H1 (cell line): ENCODE measurements at regions not wholly inside any gene's neighbourhood (a gene's known extent, or its start where the extent isn't known, plus 50 kb on each side); places are given as distances from the start of the nearest gene placed in this dataset.

Experiments used
- CHD1 ChIP-seq: IDR thresholded peaks from 2 replicates; pipeline ENCODE4 v1.6.1; 2012; ENCODE audit warnings: low read depth, low read length, improper control_type of control experiment
- JUN ChIP-seq: IDR thresholded peaks from 2 replicates; pipeline ENCODE4 v1.6.1; 2011; ENCODE audit warnings: low read depth, mild to moderate bottlenecking, improper control_type of control experiment, low read length
- POU5F1 ChIP-seq: IDR thresholded peaks from 2 replicates; pipeline ENCODE4 v1.6.1; 2011; ENCODE audit warnings: low read depth, mild to moderate bottlenecking, low read length, moderate library complexity

GRCh38 chrX:4627414-4627813 is 914.0 kb upstream of the PRKX start (continued):
- no peak for TF ChIP-seq CHD1
- TF ChIP-seq POU5F1 = no peak
- no peak for TF ChIP-seq JUN
